ENCODE measurements at regions not wholly inside any gene's neighbourhood (a gene's known extent, or its start where the extent isn't known, plus 50 kb on each side); places are given as distances from the start of the nearest gene placed in this dataset.

DNA sequence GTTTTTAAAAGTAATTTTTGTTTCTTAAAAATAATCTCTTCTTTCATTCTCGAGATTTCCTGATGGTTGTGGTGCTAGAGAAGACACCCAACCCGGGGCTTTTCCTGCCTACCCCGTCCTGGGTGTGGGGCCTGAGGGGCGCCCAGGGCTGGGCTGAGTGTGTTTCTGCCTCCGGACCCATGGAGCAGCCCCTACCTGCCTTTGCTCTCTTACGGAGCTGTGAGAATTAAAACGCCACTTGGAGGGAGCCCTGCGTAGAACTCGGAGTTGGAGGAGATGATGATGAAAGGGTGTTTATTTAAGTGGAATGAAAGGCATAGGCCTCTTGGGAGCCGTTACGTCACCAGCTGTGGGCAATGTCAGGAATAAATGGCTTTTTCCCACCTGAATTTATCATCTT lies 261.8 kb upstream of the SHH start:
- TF ChIP-seq CTCF (IDR thresholded peaks at IDR 0.05; ENCODE audit: insufficient read depth, low read depth, low read length) = no peak
- no peak for TF ChIP-seq EZH2 (IDR thresholded peaks at IDR 0.05; ENCODE audit: insufficient read depth, low read length)
